Activated CD4-positive, alpha-beta T cell treated with anti-CD3 and anti-CD28 coated beads, Interleukin-2, amount 10 ng/mL, durations not matched to agents 24 days and 14 days (primary cell): ENCODE measurements at regions not wholly inside any gene's neighbourhood (a gene's known extent, or its start where the extent isn't known, plus 50 kb on each side); places are given as distances from the start of the nearest gene placed in this dataset.

ENCODE experiments used
- DNase-seq: peaks from one replicate; pipeline ENCODE4 v3.0.0; 2022
- H3K27ac Mint-ChIP-seq: one replicate; pipeline ENCODE4 v1.8.0; 2022; ENCODE audit warnings: mild to moderate bottlenecking, mixed read lengths
- H3K27me3 Mint-ChIP-seq: one replicate; pipeline ENCODE4 v1.8.0; 2022; ENCODE audit warnings: mixed read lengths
- H3K36me3 Mint-ChIP-seq: one replicate; pipeline ENCODE4 v1.8.0; 2022; ENCODE audit warnings: low read depth, mild to moderate bottlenecking, mixed read lengths
- H3K4me1 Mint-ChIP-seq: one replicate; pipeline ENCODE4 v1.8.0; 2021; ENCODE audit warnings: mixed read lengths
- H3K4me3 Mint-ChIP-seq: one replicate; pipeline ENCODE4 v1.8.0; 2022; ENCODE audit warnings: mild to moderate bottlenecking, moderate library complexity, mixed read lengths
- H3K9me3 Mint-ChIP-seq: one replicate; pipeline ENCODE4 v1.8.0; 2021; ENCODE audit warnings: mixed read lengths
- intact Hi-C: fragments of 100-400 bp; cut with micrococcal nuclease; formaldehyde crosslinking; loops from one replicate; pipeline ENCODE4 v1.15.1; 2023

DNA sequence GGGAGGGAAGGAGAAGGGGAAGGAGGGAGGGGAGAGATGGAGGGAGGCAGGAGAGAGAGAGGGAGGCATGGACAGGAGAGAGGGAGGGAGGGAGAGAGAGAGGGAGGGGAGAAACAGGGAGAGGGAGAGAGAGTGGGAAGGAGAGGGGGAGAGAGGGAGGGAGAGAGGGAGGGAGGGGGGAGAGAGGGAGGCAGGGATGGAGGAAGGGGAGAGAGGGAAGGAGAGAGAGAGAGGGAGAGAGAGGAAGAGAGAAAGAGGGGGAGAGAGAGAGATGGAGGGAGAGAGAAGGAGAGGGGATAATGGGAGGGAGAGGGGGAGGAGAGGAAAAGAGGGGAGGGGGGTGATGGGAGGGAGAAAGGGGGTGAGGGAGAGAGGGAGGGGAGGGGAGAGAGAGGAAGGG lies 86.8 kb upstream of the VSTM2B start:
- intact Hi-C loops = no loop called here
- no peak for DNase-seq
- Mint-ChIP-seq H3K27ac (no peak overlapping the region), H3K36me3 (no peaks in the 10 kb centered on the region), H3K4me1 (no peaks in the 10 kb centered on the region), H3K9me3 (no peaks in the 10 kb centered on the region), H3K4me3 (no peak overlapping the region), H3K27me3 (no peaks in the 10 kb centered on the region)

DNA sequence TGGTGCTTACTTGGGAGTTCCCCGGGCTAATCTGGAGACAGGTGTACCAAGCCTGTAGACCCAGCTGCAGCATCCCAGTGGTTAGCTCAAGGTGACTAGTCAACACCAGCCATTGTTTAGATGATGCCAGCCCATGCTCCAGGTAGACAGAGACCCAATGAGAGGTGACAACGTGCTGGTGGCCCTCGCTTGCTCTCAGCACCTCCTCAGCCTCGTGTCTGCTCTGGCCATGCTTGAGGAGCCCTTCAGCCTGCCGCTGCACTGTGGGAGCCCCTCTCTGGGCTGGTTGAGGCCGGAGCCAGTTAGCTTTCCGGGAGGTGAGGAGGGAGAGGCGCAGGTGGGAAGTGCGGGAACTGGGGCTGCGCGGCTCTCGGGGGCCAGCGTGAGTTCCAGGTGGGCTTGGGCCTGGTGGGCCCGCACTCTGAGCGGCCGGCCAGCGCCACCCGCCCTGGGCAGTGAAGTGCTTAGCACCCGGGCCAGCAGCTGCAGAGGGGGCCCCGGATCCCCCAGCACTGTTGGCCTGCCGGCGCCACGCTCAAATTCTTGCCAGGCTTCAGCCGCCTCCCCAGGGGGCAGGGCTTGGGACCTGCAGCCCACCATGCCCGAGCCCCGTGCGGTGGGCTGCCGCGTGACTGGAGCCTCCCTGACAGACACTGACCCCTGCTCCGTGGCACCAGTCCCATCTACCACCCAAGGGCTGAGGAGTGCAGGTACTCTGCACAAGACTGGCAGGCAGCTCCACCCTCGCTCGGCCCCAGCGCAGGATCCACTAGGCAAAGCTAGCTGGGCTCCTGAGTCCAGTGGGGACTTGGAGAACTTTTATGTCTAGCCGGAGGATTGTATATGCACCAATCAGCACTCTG lies 85.9 kb upstream of the VSTM2B start:
- H3K36me3 Mint-ChIP-seq = no peaks in the 10 kb centered on the region
- no peak for DNase-seq
- no peaks in the 10 kb centered on the region for H3K9me3 Mint-ChIP-seq
- no peaks in the 10 kb centered on the region for H3K4me1 Mint-ChIP-seq
- H3K27me3 Mint-ChIP-seq = no peaks in the 10 kb centered on the region
- H3K4me3 Mint-ChIP-seq = no peak overlapping the region
- intact Hi-C loops = no loop called here
- H3K27ac Mint-ChIP-seq = no peak overlapping the region

DNA sequence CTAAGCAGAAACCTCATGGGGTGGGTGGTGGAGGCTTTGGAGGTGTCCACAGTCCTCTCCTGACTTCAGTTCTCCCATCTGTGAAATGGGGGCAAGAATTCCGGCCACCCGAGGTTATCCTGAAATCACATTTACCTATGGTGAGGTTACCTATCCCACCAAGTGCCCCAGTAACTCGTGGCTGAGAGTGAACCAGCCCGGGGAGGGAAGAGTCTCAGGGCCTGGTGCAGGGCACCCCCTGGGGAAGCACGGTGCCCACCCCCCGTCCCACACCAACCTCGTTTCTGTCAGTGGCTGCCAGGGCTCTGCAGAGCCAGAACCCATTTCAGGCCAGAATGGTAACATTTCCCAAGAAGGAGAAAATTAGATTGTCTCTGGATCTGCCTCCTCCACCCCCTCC lies 83.7 kb upstream of the VSTM2B start:
- no peaks in the 10 kb centered on the region for H3K9me3 Mint-ChIP-seq
- intact Hi-C loops = no loop called here
- H3K27ac Mint-ChIP-seq = no peak overlapping the region
- no peaks in the 10 kb centered on the region for H3K4me1 Mint-ChIP-seq
- no peak for DNase-seq
- no peak overlapping the region for H3K4me3 Mint-ChIP-seq
- no peaks in the 10 kb centered on the region for H3K27me3 Mint-ChIP-seq
- no peaks in the 10 kb centered on the region for H3K36me3 Mint-ChIP-seq

DNA sequence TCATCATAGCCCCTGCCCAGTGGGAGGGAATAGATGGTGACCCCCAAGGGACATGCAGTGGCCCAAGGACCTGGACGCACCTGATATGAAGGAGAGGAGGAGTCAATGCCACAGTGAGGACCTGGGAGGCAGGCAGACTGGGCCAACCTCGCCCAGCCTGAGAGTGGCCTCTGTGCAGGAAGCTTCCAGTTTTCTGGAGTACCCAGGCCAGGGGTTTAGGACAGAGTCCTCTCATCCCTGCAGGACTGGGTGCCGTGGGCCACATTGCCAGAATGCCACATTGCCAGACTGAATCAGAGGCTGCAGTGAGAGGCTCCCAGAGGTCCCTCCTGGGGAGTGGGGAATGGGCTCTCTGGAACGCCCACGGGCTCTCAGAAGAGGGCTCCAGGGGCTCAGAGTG lies 82.9 kb upstream of the VSTM2B start:
- no peaks in the 10 kb centered on the region for H3K27me3 Mint-ChIP-seq
- H3K36me3 Mint-ChIP-seq = no peaks in the 10 kb centered on the region
- H3K4me1 Mint-ChIP-seq = no peaks in the 10 kb centered on the region
- DNase-seq = no peak
- no peak overlapping the region for H3K4me3 Mint-ChIP-seq
- no peaks in the 10 kb centered on the region for H3K9me3 Mint-ChIP-seq
- intact Hi-C loops = no loop called here
- H3K27ac Mint-ChIP-seq = no peak overlapping the region

DNA sequence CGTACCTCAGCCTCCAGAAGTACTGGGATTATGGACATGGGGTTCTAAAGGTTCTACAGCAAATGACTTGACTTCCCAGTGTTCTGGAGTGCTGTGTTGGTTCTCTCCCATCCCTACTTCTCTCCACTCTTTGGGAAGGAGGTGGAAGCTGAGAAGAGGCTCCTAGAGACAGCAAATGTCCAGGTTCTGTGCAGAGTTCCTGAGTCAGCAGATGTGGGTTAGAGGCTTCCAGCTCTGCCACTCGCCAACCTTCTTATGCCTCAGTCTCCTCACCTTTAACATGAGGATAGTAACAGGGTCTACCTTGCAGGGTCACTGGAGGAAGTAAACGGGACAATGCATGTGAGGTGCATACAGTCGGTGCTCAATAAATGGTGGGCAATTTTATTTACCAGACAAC lies 80.5 kb upstream of the VSTM2B start:
- Mint-ChIP-seq H3K27me3 (no peaks in the 10 kb centered on the region), H3K4me1 (no peaks in the 10 kb centered on the region), H3K27ac (no peak overlapping the region), H3K36me3 (no peaks in the 10 kb centered on the region), H3K9me3 (no peaks in the 10 kb centered on the region), H3K4me3 (no peak overlapping the region)
- intact Hi-C loops = no loop called here
- no peak for DNase-seq

DNA sequence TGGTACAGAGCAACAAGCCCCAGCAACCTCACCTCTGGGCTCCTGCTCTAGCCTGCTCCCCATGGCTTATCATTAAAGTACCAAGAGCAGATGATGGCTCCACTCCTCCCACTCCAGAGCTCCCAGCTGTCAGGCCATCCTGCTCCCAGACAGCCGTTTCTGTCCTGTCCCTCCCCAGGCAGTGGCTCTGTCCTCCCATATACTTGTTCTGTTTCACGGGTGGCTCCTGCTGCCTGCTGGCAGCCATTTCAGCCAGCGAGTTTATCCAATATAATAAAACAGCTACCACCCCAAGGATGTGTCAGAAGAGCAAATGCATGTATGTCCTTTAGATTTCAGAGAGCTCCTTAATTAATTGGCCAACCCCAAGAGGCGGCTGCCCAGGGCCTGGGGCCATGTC lies 79.4 kb upstream of the VSTM2B start:
- no peak for DNase-seq
- Mint-ChIP-seq H3K4me3 (no peak overlapping the region), H3K27me3 (no peaks in the 10 kb centered on the region), H3K9me3 (no peaks in the 10 kb centered on the region), H3K4me1 (no peaks in the 10 kb centered on the region), H3K27ac (no peak overlapping the region), H3K36me3 (no peaks in the 10 kb centered on the region)
- intact Hi-C loops = no loop called here

DNA sequence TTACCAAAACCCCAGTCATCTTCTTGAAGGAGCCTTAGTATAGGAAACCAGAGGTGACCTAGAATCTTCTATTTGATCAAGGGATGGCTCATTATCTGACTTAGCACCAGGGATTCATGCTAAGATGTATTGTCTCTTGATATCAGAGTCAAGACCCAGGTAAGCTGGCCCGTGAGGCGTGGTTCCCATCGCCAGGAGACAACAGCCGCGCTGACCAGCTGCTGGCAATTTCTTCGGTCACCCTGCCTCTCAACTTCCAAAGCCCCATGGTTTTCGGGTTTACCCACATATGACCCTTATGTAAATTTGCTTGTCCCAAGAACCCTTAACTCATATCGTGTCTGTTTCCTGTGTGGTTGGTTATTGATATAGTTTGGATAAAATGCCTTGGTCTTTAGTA lies 77.7 kb upstream of the VSTM2B start:
- Mint-ChIP-seq H3K27ac (no peak overlapping the region), H3K27me3 (no peaks in the 10 kb centered on the region), H3K4me1 (no peaks in the 10 kb centered on the region), H3K36me3 (no peaks in the 10 kb centered on the region), H3K4me3 (no peak overlapping the region), H3K9me3 (no peaks in the 10 kb centered on the region)
- DNase-seq = peak; percentile 12
- intact Hi-C loops = no loop called here

DNA sequence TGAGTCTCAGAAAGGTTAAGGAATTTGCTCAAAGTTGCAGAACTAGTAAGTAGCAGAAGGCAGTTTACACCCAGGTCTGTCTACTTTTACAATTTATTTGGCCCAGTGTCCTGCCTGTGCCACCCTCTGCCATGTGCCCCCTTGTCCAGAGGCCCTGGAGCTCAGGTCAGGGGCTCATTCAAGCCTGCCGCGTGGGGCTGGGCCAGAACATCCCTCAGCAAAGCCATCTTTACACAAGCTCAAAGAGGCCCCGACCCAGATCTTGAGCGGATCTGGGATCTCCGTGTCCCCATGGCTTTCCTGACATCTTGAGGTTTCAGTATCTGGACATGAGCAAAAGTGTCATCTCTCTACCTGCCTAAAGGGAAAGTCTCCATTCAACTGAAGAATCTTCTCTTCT lies 76.4 kb upstream of the VSTM2B start:
- peak; percentile 23 for DNase-seq
- H3K36me3 Mint-ChIP-seq = no peaks in the 10 kb centered on the region
- intact Hi-C loops = no loop called here
- H3K4me3 Mint-ChIP-seq = no peak overlapping the region
- H3K9me3 Mint-ChIP-seq = no peaks in the 10 kb centered on the region
- H3K27me3 Mint-ChIP-seq = no peaks in the 10 kb centered on the region
- no peaks in the 10 kb centered on the region for H3K4me1 Mint-ChIP-seq
- no peak overlapping the region for H3K27ac Mint-ChIP-seq

DNA sequence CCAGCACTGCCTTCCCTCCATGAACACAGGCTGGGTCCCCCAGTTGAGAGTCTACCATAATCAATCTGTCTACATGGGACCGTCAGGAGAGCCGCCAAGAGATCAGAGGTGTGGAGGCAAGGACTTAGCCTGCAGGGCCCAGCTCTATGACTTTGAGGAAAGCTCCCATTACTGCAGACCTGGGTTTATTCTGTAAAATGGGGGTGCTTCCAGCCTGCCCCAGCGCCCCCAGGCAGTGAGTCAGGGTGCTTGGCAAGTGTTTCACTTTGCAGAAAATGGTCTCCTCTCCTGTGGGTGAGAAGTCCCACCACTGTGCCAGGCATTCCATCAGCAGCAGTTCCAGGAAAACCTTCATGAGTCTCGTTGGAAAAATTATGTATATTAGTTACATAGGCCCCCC lies 75.5 kb upstream of the VSTM2B start:
- Mint-ChIP-seq H3K27me3 (no peaks in the 10 kb centered on the region), H3K27ac (no peak overlapping the region), H3K4me3 (no peak overlapping the region), H3K9me3 (no peaks in the 10 kb centered on the region), H3K4me1 (no peaks in the 10 kb centered on the region), H3K36me3 (no peaks in the 10 kb centered on the region)
- DNase-seq = no peak
- intact Hi-C loops = no loop called here

DNA sequence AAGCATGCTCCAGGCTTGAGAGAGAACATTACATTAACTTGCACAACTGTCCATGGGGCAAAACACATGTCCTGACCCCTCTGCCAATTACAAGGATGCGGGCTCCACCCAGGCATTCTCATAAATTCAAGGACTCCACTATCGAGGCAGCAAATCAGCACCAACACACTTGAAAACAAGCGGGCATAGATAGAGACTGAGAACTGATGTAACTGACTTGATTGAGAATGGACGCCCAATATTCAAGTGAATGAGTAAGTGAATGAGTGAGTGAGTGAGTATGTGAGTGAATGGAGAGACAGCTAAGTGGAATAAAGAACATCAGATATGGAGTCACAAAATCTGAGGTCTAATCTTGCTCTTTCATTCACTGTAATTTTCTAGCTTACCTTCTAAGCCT lies 75.0 kb upstream of the VSTM2B start:
- Mint-ChIP-seq H3K9me3 (no peaks in the 10 kb centered on the region), H3K36me3 (no peaks in the 10 kb centered on the region), H3K4me1 (no peaks in the 10 kb centered on the region), H3K4me3 (no peak overlapping the region), H3K27me3 (no peaks in the 10 kb centered on the region), H3K27ac (no peak overlapping the region)
- DNase-seq = peak; percentile 16
- intact Hi-C loops = no loop called here

DNA sequence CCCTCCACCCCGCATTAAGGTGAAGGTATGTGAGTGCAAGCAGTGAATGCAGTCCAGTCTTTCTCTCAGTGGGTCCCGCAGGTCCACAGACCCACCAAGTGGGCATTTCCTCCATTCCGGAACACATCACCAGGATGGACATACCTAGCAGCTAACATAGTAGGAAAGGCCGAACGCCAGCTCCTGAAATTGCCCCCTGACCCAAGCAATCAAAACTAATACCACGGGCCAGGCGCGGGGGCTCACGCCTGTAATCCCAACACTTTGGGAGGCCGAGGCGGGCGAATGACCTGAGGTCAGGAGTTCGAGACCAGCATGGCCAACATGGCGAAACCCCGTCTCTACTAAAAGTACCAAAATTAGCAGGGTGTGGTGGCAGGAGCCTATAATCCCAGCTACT lies 71.7 kb upstream of the VSTM2B start:
- peak; percentile 47 for DNase-seq
- intact Hi-C loops = no loop called here
- H3K4me1 Mint-ChIP-seq = no peaks in the 10 kb centered on the region

DNA sequence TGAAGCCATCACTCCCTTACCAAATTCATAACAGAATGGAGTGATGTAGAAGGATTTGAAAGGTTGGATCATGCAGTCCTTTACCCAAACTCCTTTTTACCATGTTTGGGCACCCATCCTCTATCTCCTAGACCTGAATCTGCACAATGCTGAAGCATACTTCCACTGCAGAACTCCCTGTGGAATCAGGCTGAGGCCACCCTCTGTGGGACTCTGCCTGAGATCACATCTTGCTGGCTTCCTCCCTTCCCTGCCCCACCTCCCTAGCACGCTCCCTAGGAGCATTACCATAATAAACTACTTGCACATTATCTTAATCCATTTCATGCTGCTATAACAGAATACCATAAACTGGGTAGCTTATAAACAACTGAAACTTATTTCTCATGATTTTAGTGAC lies 68.4 kb upstream of the VSTM2B start:
- no peak overlapping the region for H3K27ac Mint-ChIP-seq
- no peaks in the 10 kb centered on the region for H3K36me3 Mint-ChIP-seq
- intact Hi-C loops = no loop called here
- H3K4me3 Mint-ChIP-seq = no peak overlapping the region
- H3K4me1 Mint-ChIP-seq = no peaks in the 10 kb centered on the region
- H3K27me3 Mint-ChIP-seq = no peaks in the 10 kb centered on the region
- H3K9me3 Mint-ChIP-seq = peaks cover 10% of the 10 kb centered on the region
- DNase-seq = peak; percentile 9

More for the DNA sequence above, 71.7 kb upstream of the VSTM2B start:
- H3K36me3 Mint-ChIP-seq = no peaks in the 10 kb centered on the region
- H3K4me3 Mint-ChIP-seq = no peak overlapping the region
- no peak overlapping the region for H3K27ac Mint-ChIP-seq
- no peaks in the 10 kb centered on the region for H3K27me3 Mint-ChIP-seq
- peaks cover 10% of the 10 kb centered on the region for H3K9me3 Mint-ChIP-seq

DNA sequence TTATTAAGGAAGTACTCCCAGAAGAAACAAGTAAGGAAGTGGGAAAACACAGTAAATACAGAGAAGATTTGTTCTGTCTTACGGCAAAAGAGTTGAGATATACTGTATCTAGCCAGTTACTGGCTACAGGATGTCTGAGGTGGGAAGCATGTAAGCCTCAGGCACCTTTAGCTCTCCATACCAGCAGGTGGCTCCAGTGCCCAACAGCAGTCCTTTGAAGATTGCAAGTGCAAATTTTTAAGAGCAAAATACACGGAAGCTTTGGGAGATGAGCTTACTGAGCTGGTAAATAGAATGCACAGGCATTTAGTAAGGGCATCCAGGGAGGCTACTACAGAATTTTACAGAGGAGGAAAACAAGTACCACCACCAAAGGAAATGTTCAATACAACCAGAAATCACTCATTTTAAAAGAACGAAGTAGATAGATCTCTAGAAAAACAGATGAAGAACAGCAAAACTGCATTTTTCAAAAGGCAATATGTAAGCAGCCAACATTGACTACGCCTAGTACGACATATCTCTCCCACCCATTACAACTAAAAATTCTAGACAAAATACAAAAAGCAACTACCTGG lies 57.9 kb upstream of the VSTM2B start:
- Mint-ChIP-seq H3K9me3 (no peaks in the 10 kb centered on the region), H3K27me3 (peaks cover 28% of the 10 kb centered on the region), H3K36me3 (no peaks in the 10 kb centered on the region), H3K4me1 (no peaks in the 10 kb centered on the region), H3K27ac (no peak overlapping the region), H3K4me3 (no peak overlapping the region)
- DNase-seq = peak; percentile 76
- intact Hi-C loops = loop anchor here (5.0 kb wide), 1 partner anchor 129 kb away; no protein-coding TSS in a partner anchor

DNA sequence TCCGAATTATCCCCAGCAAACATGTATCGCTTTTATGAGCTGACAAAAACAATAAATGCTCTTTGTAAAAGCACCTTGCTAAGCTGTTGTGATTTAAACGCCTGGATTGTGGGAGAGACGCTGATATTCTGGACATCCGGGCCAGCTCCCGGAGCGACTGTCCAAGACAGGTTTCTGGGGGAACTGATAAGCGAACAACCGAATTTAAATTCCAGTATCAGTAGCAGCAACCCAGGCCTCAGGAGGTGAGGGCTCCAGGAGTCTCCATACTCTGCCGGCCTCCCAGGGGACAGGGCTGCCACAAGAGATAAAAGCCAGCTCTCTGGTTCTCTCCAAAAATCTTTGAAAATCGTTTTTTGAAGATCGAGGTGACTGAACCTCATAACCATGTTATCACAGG lies 50.3 kb upstream of the VSTM2B start:
- Mint-ChIP-seq H3K9me3 (no peaks in the 10 kb centered on the region), H3K27me3 (peaks cover 11% of the 10 kb centered on the region), H3K4me1 (no peaks in the 10 kb centered on the region), H3K4me3 (no peak overlapping the region), H3K36me3 (no peaks in the 10 kb centered on the region), H3K27ac (no peak overlapping the region)
- DNase-seq = peak; percentile 41
- intact Hi-C loops = loop anchor here (10.0 kb wide), 1 partner anchor 49 kb away; the partner anchor contains the start of gene VSTM2B
